ENCODE measurements at regions not wholly inside any gene's neighbourhood (a gene's known extent, or its start where the extent isn't known, plus 50 kb on each side); places are given as distances from the start of the nearest gene placed in this dataset.
A peak's percentile ranks its signal among the peaks of the same experiment; 100 is the strongest.

- DNase-seq (ENCODE audit: low read depth) = no peak
These were observed 228.2 kb downstream of the TBL1XR1 start for GRCh38 chr3:176969066-176969465.

GRCh38 chr3:176968631-176969030 is 228.7 kb downstream of the TBL1XR1 start:
- DNase-seq (ENCODE audit: low read depth) = no peak

GRCh38 chr3:176967522-176967921 is 229.8 kb downstream of the TBL1XR1 start:
- DNase-seq (ENCODE audit: low read depth) = peak; percentile 51

- DNase-seq (ENCODE audit: low read depth) = no peak
These were observed 232.6 kb downstream of the TBL1XR1 start for GRCh38 chr3:176964661-176965060.

GRCh38 chr3:176961916-176962315 is 235.4 kb downstream of the TBL1XR1 start:
- no peak for DNase-seq (ENCODE audit: low read depth)

DNA sequence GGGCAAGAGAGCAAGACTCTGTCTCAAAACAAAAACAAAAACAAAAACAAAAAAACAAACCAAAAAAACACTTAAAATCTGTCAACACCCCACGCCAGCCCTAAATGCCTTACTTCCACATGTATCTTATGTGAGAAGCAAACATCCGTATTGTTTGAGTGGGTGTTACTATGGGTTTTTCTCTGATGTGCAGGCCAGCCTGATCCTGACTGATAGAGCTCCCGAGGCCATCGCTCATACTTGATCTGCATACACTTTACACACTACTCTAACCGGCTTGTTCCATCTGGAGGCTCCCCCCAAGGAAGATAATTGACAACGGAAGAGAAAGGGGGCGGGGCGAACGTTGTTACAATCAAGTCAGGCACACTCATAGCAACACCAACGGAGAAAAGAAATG is 237.4 kb downstream of the TBL1XR1 start:
- DNase-seq (ENCODE audit: low read depth) = no peak

DNA sequence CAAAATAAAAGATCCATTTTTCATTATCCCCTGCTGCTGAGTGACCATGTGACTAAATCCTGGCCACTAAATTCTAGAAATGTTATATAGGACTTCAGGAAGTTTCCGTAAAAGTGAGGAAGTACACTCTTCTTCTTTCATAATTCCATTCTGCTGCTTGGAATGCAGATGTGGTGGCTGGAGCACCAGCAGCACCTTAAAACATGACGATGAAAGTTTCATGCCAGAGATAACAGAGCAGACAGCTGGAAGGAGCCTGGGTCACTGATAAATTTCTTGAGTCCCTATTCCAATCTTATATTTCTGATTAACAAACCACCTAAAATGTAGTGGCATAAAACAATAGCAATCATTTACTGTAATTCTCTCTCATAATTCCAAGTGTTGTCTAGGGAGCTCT is 238.7 kb downstream of the TBL1XR1 start:
- no peak for DNase-seq (ENCODE audit: low read depth)

- DNase-seq (ENCODE audit: low read depth) = no peak
These were observed 242.8 kb downstream of the TBL1XR1 start for GRCh38 chr3:176954517-176954916.

GRCh38 chr3:176953106-176954060 is 243.9 kb downstream of the TBL1XR1 start:
- peak; percentile 60 for DNase-seq (ENCODE audit: low read depth)

GRCh38 chr3:176951586-176952292 is 245.5 kb downstream of the TBL1XR1 start:
- no peak for DNase-seq (ENCODE audit: low read depth)

DNA sequence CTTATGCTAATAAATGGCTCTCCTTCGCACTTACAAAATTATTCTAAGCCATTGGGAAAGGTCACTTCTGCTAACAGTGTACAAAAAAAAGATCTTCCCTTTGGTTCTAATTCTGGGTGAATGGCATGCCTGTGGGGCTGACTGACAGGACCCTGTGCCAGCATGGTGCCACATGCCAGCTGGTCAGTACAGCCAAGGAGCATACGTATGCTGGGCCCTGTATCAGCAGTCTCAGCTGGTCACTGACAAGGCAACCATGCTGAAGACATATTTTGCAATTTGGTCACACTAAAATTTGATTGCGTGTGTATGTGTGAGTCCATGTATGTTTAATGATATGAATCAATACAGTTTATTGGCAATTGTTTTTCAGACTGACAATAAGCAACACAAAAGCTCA is 246.1 kb downstream of the TBL1XR1 start:
- DNase-seq (ENCODE audit: low read depth) = peak; percentile 61

- peak; percentile 95 for DNase-seq (ENCODE audit: low read depth)
These were observed 246.5 kb downstream of the TBL1XR1 start for GRCh38 chr3:176950743-176951142.

GRCh38 chr3:176948151-176948550 is 249.1 kb downstream of the TBL1XR1 start:
- DNase-seq (ENCODE audit: low read depth) = no peak

- DNase-seq (ENCODE audit: low read depth) = no peak
These were observed 251.1 kb downstream of the TBL1XR1 start for GRCh38 chr3:176946202-176946601.

- DNase-seq (ENCODE audit: low read depth) = no peak
These were observed 255.0 kb downstream of the TBL1XR1 start for GRCh38 chr3:176942305-176942704.

DNA sequence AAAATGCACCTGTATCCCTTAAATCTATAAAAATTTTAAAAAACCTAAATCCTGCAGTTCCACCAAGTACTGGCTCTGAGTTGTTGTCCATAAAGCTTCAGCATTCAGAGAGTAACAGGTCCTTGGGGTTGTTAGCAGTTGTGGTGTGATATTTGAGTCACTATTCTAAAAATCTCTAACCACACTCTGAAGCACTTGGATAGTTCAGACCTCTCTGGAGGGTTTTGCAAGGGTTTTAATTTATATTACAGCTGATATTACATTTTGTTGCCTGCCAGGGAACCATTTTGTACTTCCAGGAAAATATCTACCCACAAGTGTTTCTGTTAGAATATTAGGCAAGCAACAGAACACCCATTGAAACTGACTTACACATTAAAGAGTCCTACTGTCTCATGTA is 255.6 kb downstream of the TBL1XR1 start:
- no peak for DNase-seq (ENCODE audit: low read depth)

GRCh38 chr3:176939022-176939817 is 258.1 kb downstream of the TBL1XR1 start:
- peak; percentile 84 for DNase-seq (ENCODE audit: low read depth)

DNA sequence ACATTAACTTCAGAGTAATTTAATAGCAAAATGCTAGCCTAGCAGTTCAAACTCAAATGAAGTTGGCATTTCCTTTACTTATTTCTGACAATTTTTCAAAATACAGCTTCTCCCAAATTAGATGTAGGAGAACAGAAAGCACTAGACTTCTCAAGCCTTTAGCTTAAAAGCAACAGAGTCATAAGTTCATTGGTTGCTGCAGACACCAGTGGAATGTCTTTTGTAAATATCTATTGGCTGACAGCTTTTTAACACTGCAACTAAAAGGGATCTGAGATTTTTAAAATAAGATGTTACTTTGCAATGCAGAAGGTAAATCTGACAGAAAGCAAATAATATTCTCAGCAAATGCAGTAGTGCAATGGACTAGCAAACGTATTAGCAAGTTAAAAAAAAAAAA is 259.3 kb downstream of the TBL1XR1 start:
- no peak for DNase-seq (ENCODE audit: low read depth)

GRCh38 chr3:176937541-176937940 is 259.7 kb downstream of the TBL1XR1 start:
- DNase-seq (ENCODE audit: low read depth) = no peak

DNA sequence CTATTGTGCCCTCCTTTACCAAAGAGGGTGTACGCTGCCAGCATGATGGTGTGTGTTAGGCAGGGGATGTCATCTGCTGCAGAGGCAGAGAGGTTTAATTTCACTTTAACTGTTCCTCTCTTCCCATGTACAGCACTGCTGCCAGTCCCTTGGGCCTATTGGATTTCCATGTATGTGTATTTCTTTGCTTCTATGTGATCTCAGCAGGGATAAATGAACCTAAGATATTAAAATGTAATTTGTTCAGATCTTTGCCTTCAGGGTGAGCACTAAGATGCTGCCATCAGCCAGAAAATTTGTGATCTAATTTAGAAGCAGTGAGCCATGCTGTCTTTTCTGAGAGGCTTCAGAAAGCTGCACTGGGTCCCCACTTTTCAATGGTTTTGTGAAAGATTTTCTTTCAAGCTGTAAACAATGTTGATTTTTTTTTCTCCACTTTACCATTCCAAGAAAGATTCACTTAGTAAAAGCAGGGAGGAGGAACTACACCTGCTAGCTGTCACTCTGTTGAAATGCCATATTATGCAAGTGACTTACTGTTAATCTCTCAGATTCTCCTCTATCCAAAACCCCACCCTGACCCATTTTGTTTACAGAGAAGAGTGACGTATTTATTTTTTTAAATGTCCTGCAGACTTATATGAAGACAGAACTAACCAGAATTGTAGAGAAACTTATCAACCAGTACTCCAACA is 261.9 kb downstream of the TBL1XR1 start:
- DNase-seq (ENCODE audit: low read depth) = no peak

- no peak for DNase-seq (ENCODE audit: low read depth)
These were observed 262.6 kb downstream of the TBL1XR1 start for GRCh38 chr3:176934698-176935097.

- DNase-seq (ENCODE audit: low read depth) = no peak
These were observed 263.6 kb downstream of the TBL1XR1 start for GRCh38 chr3:176933704-176934103.
